ENCODE measurements at regions not wholly inside any gene's neighbourhood (a gene's known extent, or its start where the extent isn't known, plus 50 kb on each side); places are given as distances from the start of the nearest gene placed in this dataset.
"Not testable (repeated sequence)": the region's sequence is repeated elsewhere in the genome, so short reads cannot be mapped to it uniquely, and the experiment has no call there.

DNA sequence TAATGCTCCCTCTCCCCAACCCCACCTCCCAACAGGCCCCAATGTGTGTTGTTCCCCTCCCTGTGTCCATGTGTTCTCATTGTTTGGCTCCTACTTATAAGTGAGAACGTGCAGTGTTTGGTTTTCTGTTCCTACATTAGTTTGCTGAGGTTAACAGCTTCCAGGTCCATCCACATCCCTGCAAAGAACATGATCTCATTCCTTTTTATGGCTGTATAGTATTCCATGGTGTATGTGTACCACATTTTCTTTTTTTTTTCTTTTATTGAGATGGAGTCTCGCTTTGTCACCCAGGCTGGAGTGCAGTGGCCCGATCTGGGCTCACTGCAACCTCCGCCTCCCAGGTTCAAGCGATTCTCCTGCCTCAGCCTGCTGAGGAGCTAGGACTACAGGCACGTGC lies 86.8 kb downstream of the RAP2B start:
- TF ChIP-seq, protein P1, sequence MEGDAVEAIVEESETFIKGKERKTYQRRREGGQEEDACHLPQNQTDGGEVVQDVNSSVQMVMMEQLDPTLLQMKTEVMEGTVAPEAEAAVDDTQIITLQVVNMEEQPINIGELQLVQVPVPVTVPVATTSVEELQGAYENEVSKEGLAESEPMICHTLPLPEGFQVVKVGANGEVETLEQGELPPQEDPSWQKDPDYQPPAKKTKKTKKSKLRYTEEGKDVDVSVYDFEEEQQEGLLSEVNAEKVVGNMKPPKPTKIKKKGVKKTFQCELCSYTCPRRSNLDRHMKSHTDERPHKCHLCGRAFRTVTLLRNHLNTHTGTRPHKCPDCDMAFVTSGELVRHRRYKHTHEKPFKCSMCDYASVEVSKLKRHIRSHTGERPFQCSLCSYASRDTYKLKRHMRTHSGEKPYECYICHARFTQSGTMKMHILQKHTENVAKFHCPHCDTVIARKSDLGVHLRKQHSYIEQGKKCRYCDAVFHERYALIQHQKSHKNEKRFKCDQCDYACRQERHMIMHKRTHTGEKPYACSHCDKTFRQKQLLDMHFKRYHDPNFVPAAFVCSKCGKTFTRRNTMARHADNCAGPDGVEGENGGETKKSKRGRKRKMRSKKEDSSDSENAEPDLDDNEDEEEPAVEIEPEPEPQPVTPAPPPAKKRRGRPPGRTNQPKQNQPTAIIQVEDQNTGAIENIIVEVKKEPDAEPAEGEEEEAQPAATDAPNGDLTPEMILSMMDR (IDR thresholded peaks at IDR 0.05; ENCODE audit: low read depth, low read length), result not testable (repeated sequence)
- not testable (repeated sequence) for TF ChIP-seq EZH2phosphoT487 (IDR thresholded peaks at IDR 0.05; ENCODE audit: low read depth)
